Gastroesophageal sphincter (tissue), 3 donors: ENCODE measurements at regions not wholly inside any gene's neighbourhood (a gene's known extent, or its start where the extent isn't known, plus 50 kb on each side); places are given as distances from the start of the nearest gene placed in this dataset.

Experiments used
- CTCF ChIP-seq, 4 experiments: fragments of 200-600 bp in 2 of 4; fragments of 450-650 bp in 2 of 4; sonication (generic) in 1 of 4; IDR thresholded peaks; one replicate each; pipeline ENCODE4 v1.5.1; 2017 to 2019; ENCODE audit warnings: antibody characterized with exemption in 4 of 4, mild to moderate bottlenecking in 2 of 4, moderate library complexity in 2 of 4
- POLR2A ChIP-seq, 2 donors: fragments of 450-650 bp; IDR thresholded peaks; one replicate each; pipeline ENCODE4 v1.6.1; 2017; ENCODE audit warnings: antibody characterized with exemption in 2 of 2, mild to moderate bottlenecking in 2 of 2, moderate library complexity in 1 of 2

- no peak for TF ChIP-seq CTCF (IDR thresholded peaks at IDR 0.05)
- TF ChIP-seq POLR2A (IDR thresholded peaks at IDR 0.05): no peak
These were observed 544.8 kb upstream of the DPPA4 start for GRCh38 chr3:109882144-109882543.
